Uterus (tissue), 3 donors: ENCODE measurements at regions not wholly inside any gene's neighbourhood (a gene's known extent, or its start where the extent isn't known, plus 50 kb on each side); places are given as distances from the start of the nearest gene placed in this dataset.

ENCODE experiments used
- DNase-seq, 2 donors: peaks; one replicate each; pipeline ENCODE4 v3.0.0-alpha.2; 2019 to 2020
- H3K27ac ChIP-seq, 2 donors: fragments of 200-600 bp; sonication (generic); 1 replicate in 1 of 2; 2 replicates in 1 of 2; pipeline ENCODE4 v1.5.1; 2016 to 2018
- H3K27me3 ChIP-seq, 2 donors: fragments of 200-600 bp; sonication (generic); one replicate each; pipeline ENCODE4 v1.5.1; 2018 to 2019; ENCODE audit warnings: control low read depth in 1 of 2
- H3K36me3 ChIP-seq, 2 donors: fragments of 200-600 bp; sonication (generic); one replicate each; pipeline ENCODE4 v1.5.1; 2019; ENCODE audit warnings: control low read depth in 1 of 2
- H3K4me1 ChIP-seq, 2 donors: fragments of 200-600 bp; sonication (generic); one replicate each; pipeline ENCODE4 v1.5.1; 2018 to 2019; ENCODE audit warnings: control low read depth in 1 of 2
- H3K4me3 ChIP-seq, 2 donors: fragments of 200-600 bp; sonication (generic); 1 replicate in 1 of 2; 2 replicates in 1 of 2; pipeline ENCODE4 v1.5.1; 2018 to 2019; ENCODE audit warnings: mild to moderate bottlenecking in 1 of 2
- H3K9me3 ChIP-seq, 2 donors: fragments of 200-600 bp; sonication (generic); one replicate each; pipeline ENCODE4 v1.5.1; 2019; ENCODE audit warnings: control low read depth in 1 of 2
- POLR2A ChIP-seq, 2 donors: fragments of 450-650 bp; IDR thresholded peaks; one replicate each; pipeline ENCODE4 v1.6.1; 2016; ENCODE audit warnings: antibody characterized with exemption in 2 of 2, mild to moderate bottlenecking in 1 of 2, moderate library complexity in 1 of 2
- intact Hi-C: fragments of 100-400 bp; cut with DNase I; formaldehyde crosslinking; loops from one replicate; pipeline ENCODE4 v1.15.1; 2023; ENCODE audit warnings: low total_unique reads
- TF ChIP-seq, protein P1 (sequence below), 4 experiments: fragments of 200-600 bp in 2 of 4; fragments of 450-650 bp in 2 of 4; sonication (generic) in 2 of 4; IDR thresholded peaks; one replicate each; pipeline ENCODE4 v1.5.1; 2016 to 2019; ENCODE audit warnings: antibody characterized with exemption in 4 of 4, mild to moderate bottlenecking in 2 of 4, moderate library complexity in 1 of 4
- donor health status: DM: yes; HTN: yes; CAD: no.

DNA sequence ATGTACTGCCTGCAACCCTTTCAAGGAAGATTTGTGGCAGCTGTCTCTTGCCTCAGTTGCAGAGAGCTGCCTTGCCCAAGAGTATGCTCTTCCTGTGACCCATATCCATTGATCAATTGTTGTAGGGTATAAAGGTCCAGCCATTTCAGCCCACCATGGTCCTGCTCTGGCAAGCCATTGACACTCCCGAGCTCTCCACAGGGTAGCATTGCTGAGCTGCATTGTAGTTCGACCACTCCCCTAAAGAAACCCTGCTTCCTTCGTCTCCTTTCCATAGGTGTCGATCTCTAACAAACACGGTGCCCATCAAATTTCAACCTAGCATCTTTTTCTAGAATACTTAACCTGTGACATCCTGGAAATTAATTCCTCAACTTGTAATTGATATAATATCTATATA lies 104.9 kb upstream of the NDUFV2 start:
- Histone ChIP-seq H3K27me3 (no peaks in the 10 kb centered on the region), H3K9me3 (no peaks in the 10 kb centered on the region), H3K27ac (no peak overlapping the region), H3K4me1 (no peaks in the 10 kb centered on the region), H3K4me3 (no peak overlapping the region), H3K36me3 (no peaks in the 10 kb centered on the region)
- no peak for DNase-seq
- TF ChIP-seq, protein P1, sequence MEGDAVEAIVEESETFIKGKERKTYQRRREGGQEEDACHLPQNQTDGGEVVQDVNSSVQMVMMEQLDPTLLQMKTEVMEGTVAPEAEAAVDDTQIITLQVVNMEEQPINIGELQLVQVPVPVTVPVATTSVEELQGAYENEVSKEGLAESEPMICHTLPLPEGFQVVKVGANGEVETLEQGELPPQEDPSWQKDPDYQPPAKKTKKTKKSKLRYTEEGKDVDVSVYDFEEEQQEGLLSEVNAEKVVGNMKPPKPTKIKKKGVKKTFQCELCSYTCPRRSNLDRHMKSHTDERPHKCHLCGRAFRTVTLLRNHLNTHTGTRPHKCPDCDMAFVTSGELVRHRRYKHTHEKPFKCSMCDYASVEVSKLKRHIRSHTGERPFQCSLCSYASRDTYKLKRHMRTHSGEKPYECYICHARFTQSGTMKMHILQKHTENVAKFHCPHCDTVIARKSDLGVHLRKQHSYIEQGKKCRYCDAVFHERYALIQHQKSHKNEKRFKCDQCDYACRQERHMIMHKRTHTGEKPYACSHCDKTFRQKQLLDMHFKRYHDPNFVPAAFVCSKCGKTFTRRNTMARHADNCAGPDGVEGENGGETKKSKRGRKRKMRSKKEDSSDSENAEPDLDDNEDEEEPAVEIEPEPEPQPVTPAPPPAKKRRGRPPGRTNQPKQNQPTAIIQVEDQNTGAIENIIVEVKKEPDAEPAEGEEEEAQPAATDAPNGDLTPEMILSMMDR (IDR thresholded peaks at IDR 0.05) = no peak
- no peak for TF ChIP-seq POLR2A (IDR thresholded peaks at IDR 0.05)
- intact Hi-C loops = no loop called here

DNA sequence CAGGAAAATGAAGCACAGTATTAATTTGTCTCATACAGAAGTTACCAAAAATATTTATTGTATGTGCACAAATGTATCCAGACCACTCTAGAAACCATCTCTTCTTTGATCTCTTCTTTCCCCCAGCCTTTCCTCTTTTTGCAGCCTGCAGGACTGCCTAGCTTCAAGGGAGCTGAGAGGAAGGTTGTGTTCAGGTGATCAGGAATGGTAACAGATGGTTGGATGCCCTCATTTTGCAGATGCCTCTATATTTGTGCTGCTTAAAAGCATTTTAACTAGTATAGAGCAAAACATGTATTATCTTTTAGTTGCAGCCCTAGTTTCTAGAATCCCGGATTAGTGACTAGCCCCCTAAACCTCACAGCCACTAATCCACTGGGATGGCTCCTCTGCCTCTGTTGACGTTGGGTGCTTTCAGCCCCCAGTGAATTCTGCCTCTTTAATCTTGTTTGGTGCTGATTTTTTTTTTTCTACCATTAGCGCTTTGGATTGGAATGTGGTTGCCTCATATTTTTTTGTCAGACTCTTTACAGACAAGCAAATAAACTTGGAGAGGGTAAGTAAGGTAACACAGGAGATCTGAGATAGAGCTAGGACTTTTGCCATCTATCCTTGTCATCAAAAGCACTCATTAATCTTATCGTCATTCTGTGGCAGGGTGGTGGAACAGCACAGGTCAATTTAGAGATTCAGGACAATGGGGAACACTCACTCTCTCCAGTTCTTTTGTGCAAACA lies 103.8 kb upstream of the NDUFV2 start:
- no peaks in the 10 kb centered on the region for H3K9me3 ChIP-seq
- no peaks in the 10 kb centered on the region for H3K27me3 ChIP-seq
- H3K36me3 ChIP-seq = no peaks in the 10 kb centered on the region
- H3K4me3 ChIP-seq = no peak overlapping the region
- no peak for DNase-seq
- intact Hi-C loops = no loop called here
- TF ChIP-seq, protein P1 (IDR thresholded peaks at IDR 0.05) = no peak
- TF ChIP-seq POLR2A (IDR thresholded peaks at IDR 0.05) = no peak
- no peaks in the 10 kb centered on the region for H3K4me1 ChIP-seq
- H3K27ac ChIP-seq = peak overlapping the region in 1 of 2 donors; percentile 35

DNA sequence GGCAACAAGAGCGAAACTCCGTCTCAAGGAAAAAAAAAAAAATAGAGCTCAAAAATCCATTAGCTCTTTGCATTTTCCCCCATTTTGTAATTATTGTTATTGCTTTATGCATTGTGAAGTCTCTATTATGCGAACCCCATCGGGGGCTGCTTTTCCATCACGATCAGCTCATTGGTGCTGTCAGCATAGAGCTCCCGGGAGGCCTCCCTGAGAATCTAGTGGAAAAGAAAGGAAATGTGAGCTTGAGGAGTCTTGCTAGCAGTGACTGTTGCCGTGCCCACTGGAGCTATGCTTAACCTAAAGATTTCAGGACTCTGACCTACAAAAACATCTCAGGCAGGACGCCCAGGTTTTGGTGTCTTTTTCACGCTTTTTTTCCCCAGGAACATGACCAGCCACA lies 102.6 kb upstream of the NDUFV2 start:
- no peak for DNase-seq
- peak overlapping the region in 1 of 2 donors; percentile 53 for H3K27ac ChIP-seq
- no peaks in the 10 kb centered on the region for H3K27me3 ChIP-seq
- H3K9me3 ChIP-seq = no peaks in the 10 kb centered on the region
- intact Hi-C loops = no loop called here
- no peaks in the 10 kb centered on the region for H3K4me1 ChIP-seq
- no peak for TF ChIP-seq POLR2A (IDR thresholded peaks at IDR 0.05)
- TF ChIP-seq, protein P1 (IDR thresholded peaks at IDR 0.05) = no peak
- H3K4me3 ChIP-seq = no peak overlapping the region
- H3K36me3 ChIP-seq = no peaks in the 10 kb centered on the region

DNA sequence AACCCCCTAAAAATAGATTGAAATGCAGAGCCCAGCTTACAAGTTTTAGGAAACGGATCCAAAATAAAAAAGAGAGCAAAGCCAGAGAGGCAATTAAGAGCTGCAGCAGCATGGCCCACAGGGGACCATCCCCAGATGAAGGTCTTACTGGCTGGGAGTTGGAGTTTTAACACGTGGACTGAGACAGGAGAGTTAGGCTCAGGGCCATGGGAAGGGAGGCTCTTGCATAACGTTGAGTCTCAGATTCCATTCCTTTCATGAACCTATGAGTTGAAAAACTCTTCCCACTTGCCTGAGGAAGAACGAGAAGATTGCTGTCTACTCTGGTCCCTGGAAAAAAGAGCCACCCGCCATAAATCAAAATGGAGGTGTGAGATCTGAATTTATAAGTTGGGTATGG lies 101.8 kb upstream of the NDUFV2 start:
- Histone ChIP-seq H3K9me3 (no peaks in the 10 kb centered on the region), H3K27ac (peak overlapping the region in 1 of 2 donors; percentile 53), H3K27me3 (no peaks in the 10 kb centered on the region), H3K36me3 (no peaks in the 10 kb centered on the region), H3K4me1 (no peaks in the 10 kb centered on the region), H3K4me3 (no peak overlapping the region)
- no peak for DNase-seq
- intact Hi-C loops = no loop called here
- TF ChIP-seq, protein P1 (IDR thresholded peaks at IDR 0.05) = no peak
- no peak for TF ChIP-seq POLR2A (IDR thresholded peaks at IDR 0.05)

DNA sequence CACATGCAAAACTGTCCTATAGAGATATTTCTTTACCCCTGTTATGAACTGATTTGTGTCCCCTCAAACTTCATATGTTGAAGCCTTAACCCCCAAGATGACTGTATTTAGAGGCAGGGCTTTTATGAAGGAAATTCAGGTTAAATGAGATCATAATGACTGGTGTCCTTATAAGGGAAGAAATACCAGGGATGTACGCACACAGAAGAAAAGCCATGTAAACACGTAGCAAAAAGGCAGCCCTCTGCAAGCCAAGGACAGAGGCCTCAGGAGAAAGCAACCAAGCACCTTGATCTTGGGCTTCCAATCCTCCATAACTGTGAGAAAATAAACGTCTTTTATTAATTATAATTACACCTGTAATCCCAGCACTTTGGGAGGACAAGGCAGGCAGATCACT lies 101.3 kb upstream of the NDUFV2 start:
- Histone ChIP-seq H3K4me1 (no peaks in the 10 kb centered on the region), H3K4me3 (no peak overlapping the region), H3K27me3 (no peaks in the 10 kb centered on the region), H3K27ac (peak overlapping the region in 1 of 2 donors; percentile 53), H3K9me3 (no peaks in the 10 kb centered on the region), H3K36me3 (no peaks in the 10 kb centered on the region)
- no peak for TF ChIP-seq POLR2A (IDR thresholded peaks at IDR 0.05)
- TF ChIP-seq, protein P1 (IDR thresholded peaks at IDR 0.05) = no peak
- DNase-seq = no peak
- intact Hi-C loops = no loop called here
